GM18502 (cell line): ENCODE measurements at regions not wholly inside any gene's neighbourhood (a gene's known extent, or its start where the extent isn't known, plus 50 kb on each side); places are given as distances from the start of the nearest gene placed in this dataset.
"Not testable (repeated sequence)": the region's sequence is repeated elsewhere in the genome, so short reads cannot be mapped to it uniquely, and the experiment has no call there.

Experiments used
- ATAC-seq: cut with Tn5 transposase; IDR thresholded peaks from one replicate; pipeline ENCODE4 v1.9.1; 2021; ENCODE audit warnings: mild to moderate bottlenecking; ENCODE audit not compliant: unreplicated experiment, poor library complexity

GRCh38 chr17:21780919-21781665 is 88.8 kb downstream of the KCNJ18 start:
- not testable (repeated sequence) for ATAC-seq

DNA sequence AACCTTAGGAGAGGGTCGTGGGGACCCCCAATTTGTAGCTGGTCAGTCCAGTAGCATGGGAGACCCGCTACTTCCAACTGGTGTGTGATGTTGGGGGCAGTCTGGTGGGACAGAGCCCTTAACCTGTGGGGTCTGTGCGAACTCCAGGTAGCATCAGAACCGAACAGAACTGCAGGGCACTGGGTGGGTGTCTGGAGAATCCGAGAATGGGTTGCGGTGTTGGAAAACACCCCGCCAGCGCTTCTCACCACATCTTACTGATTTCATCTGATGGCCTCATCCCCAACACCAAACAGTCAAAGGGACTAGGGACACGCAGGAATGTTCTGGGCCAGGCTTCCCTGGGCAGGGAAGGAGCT is 89.3 kb downstream of the KCNJ18 start:
- ATAC-seq: not testable (repeated sequence)

GRCh38 chr17:21782107-21782506 is 89.8 kb downstream of the KCNJ18 start:
- not testable (repeated sequence) for ATAC-seq

DNA sequence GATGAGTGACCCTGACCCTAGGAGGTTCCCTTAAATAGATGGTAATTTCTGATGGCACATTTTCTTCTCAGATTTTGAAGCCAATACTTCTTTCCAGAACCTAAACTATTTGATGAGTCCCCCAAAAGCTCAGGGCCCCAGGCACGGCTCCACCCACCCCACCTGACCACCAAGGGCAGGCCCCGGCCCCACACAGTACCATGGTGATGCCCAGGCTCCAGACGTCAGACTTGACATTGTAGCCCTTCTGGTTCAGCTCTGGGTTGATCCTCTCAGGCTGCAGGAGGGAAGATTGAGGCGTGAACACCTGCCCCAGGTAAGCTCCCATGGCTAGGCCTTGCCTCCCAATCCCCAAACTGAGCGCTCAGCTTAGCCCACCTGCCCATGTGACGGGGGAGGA is 90.3 kb downstream of the KCNJ18 start:
- not testable (repeated sequence) for ATAC-seq

DNA sequence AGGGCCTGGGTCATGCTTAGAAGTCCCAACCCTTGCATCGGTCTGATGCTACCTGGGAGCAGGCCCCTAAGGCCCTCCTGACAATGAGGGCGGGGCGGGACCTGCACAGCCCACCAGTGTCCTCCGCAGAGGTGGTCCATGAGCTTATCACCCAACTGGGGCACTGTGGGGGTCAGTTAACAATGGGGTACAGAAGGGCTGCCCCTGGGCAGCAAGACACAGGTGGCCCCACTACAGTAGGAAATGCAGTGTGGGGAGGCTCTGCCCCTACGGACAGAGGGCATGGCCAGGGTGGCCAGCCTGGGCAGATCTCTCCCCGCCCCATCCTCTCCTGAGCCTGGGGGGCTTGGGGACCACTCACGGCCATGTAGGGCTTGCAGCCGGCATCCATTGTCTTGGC is 90.7 kb downstream of the KCNJ18 start:
- ATAC-seq: not testable (repeated sequence)

GRCh38 chr17:21814272-21814671 is 121.9 kb downstream of the KCNJ18 start:
- ATAC-seq: not testable (repeated sequence)

- ATAC-seq: no peak
These were observed 122.5 kb downstream of the KCNJ18 start for GRCh38 chr17:21814776-21815175.

- ATAC-seq: no peak
These were observed 123.2 kb downstream of the KCNJ18 start for GRCh38 chr17:21815352-21816063.

- no peak for ATAC-seq
These were observed 124.6 kb downstream of the KCNJ18 start for GRCh38 chr17:21816592-21817567.

DNA sequence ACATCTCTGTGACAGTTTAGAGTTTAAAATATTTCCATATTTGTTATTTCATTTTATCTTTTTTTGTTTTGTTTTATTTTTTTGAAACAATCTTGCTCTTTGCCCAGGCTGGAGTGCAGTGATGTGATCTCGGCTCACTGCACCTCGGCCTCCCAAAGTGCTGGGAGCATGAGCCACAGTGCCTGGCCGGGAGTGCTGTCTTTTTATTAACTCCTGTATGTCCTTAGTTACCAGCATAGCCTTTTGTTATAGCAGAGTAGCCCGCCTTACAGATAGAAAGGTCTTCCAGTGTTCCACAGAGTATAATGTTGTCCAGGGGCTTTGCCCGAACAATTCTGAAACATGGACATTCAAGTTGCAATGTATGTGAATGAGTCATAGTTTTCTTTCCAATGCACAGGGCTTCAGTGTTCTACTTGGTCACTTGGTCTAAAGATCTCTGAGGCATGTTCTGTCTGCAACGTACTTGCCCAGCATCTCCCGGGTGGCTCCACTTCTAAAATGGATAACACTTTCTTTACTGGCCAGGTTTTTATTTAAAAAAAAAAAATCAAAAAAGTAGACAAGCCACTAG is 125.6 kb downstream of the KCNJ18 start:
- ATAC-seq: no peak

DNA sequence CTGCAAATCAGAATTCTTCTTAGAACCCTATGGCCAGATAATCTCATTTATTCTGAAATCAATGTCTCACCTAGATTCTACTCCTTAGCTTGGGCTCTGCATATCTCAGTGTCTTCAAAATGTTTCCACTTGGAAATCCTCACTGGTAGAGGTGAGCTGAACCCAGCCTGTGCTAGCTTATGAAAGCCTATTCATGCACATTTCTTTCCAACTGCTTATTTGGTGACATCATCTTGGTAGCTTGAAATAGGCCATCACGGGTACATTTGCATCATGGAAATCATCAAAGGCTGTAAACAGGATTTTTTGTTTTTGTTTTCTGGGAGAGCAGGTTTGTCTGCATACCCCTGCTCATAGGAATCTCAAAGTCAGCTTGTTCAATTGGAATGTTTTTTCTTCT is 130.8 kb downstream of the KCNJ18 start:
- ATAC-seq: no peak

DNA sequence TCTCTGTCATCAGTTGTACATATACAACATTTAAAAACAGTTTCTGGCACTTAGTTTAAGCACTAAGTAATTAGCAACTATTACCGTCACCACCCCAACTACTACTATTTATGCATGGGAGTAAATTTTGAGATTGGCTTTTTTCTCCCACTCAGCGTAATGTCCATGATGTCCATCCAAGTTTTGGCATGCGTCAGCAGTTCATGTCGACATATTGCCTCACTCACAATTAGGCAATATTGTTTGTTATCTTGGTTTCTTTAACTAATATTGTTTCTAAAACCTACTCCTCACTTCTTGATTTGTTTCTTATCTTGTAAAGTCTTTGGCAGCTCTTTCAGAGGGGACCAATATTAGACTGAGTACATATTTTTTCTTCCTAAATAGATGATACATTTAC is 131.3 kb downstream of the KCNJ18 start:
- ATAC-seq: no peak

DNA sequence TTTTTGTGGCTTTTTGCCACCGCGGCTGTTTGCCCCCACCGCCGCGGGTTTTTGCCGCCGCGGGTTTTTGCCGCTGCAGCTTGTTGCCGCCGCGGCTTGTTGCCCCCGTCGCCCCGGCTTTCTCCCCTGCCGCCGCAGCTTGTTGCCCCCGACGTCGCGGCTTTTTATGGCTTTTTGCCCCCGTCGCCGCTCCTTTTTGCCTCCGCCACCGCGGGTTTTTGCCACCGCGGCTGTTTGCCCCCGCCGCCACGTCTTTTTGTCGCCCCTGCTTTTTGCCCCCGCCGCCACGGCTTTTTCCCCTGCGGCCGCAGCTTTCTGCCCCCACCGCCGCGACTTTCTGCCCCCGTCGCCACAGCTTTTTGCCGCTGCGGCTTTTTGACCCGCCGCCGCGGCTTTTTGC is 149.5 kb downstream of the KCNJ18 start:
- no peak for ATAC-seq

DNA sequence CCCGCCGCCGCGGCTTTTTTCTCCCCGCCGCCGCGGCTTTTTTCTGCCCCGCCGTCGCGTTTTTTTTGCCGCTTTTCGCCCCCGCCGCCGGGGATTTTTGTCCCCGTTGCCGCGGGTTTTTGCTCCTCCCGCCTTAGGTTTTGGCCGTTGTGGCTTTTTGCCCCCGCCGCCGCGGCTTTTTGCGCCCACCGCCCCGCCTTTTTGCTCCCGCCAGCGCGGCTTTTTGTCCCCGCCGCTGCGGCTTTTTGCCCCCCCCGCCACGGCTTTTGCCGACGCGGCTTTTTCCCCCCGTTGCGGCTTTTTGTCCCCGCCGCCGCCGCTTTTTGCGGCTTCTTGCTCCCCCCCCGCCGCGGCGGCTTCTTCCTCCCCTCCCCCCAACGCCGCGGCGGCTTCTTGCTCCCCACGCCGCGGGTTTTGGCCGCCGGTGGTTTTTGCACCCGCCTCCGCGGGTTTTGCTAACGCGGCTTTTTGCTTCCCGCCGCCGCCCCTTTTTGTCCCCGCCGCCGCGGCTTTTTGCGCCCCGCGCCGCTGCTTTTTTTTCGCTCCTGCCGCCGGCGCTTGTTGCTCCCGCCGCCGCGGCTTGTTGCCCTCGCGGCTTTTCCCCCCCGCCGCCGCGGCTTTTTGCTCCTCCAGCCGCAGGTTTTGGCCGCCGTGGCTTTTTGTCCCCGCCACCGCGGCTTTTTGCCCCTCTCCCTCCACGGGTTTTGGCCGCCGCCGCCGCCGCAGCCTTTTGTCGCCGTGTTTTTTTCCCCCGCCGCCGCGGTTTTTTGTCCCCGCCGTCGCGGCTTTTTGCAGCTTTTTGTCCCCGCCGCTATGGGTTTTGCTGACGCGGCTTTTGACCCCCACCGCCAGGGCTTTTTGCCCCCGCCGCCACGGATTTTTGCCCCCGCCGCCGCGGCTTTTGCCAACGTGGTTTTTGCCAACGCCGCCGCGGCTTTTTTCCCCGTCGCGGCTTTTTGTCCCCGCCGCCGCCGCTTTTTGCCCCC is 150.3 kb downstream of the KCNJ18 start:
- ATAC-seq: no peak

DNA sequence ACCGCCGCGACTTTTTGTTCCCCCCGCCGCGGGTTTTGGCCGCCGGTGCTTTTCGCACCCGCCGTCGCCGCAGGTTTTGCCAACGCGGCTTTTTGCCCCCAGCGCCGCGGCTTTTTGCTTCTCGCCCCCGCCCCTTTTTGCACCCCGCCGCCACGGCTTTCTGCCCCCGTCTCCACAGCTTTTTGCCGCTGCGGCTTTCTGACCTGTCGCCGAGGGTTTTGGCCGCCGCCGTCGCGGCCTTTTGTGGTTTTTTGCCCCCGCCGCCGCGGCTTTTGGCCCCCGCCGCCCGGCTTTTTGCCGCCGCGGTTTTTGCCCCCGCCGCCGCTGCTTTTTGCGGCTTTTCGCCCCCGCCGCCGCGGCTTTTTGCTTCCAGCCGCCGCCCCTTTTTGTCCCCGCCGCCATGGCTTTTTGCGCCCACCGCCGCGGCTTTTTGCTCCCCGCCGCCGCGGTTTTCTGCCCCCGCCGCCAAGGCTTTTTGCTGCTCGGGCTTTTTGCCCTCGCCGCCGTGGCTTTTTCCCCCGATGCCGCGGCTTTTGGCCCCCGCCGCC is 151.1 kb downstream of the KCNJ18 start:
- ATAC-seq: no peak

- no peak for ATAC-seq
These were observed 151.7 kb downstream of the KCNJ18 start for GRCh38 chr17:21843951-21844590.

DNA sequence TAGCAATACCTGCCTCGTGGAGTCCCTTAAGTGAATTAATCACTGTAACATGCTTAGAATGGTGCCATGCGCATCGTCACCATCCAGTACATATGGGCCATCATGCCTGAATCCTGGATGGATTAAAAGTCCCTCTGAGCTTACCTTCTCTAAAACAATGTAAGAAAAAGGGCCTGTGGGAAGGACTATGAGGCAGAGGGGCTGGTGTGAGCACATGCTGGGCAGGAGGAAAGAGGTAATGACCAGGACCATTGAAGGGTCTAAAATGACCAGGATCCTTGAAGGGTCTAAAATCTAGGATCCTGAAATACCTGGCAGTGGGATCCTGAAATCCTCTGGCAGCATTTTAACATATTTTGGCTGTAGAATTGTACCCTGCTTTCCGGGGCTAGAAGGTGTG is 156.2 kb downstream of the KCNJ18 start:
- ATAC-seq: not testable (repeated sequence)

DNA sequence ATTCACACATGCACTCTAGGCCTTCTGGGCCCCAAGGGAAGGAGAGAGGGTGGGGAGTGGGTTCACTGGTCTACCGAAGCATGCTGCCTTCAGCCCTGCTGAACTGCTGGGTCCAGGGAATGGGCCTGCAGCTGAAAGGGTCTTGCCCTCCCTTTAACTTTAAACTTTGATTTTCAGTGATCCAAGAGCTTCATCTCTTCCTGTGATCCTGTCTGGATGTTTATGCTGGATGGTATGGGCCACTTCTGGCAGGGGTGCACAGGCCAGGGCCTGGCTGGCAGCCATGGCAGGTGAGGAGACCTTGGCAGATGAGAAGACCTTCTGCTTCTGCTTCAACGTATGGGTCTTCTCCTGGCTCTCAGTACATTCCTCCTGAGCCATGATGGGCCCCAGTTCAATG is 156.7 kb downstream of the KCNJ18 start:
- ATAC-seq: not testable (repeated sequence)
